ENCODE measurements at regions not wholly inside any gene's neighbourhood (a gene's known extent, or its start where the extent isn't known, plus 50 kb on each side); places are given as distances from the start of the nearest gene placed in this dataset.
A peak's percentile ranks its signal among the peaks of the same experiment; 100 is the strongest.

- no peak for DNase-seq (ENCODE audit: low spot score)
Observed at GRCh38 chr5:61652916-61653315, 320.9 kb downstream of the ZSWIM6 start.

GRCh38 chr5:61653807-61654580, 321.9 kb downstream of the ZSWIM6 start:
- DNase-seq (ENCODE audit: low spot score), result no peak

DNA sequence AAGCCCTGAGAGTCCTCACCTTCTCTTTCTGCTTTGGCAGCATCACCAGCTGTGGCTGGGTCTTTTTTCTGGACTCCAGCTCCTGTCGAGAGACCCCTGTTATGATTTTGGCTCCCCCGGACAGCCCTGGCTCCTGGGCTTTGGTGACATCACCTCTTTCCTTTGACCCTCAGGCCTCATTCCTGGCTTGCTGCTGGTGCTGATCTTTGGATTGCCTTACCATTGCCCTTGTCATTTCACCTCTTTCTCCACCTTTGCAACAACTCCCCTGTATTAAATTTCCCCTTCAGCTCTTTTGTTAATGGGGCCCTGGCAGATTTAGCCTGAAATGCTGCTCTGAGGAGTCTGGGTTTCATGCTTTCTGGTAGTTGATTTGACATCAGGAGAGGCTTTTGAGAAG, 322.8 kb downstream of the ZSWIM6 start:
- no peak for DNase-seq (ENCODE audit: low spot score)

DNA sequence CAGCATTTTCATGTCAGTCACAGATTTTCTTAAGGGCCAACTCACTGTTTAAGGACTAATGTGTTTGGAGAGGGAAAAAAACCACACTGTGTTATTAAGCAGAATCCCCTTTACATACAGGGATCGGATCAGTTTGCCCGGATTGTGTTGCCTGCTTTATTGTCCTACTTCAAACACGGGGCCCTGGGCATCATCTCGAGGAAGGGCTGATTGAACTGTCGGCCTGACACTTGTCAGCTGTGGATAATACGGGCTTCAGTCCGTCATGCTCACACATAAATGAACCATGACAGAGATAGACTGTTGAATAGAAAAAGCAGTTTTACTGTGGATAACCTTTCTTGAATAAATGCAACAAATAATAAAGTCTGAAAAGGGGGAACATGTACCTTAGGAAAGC, 325.0 kb downstream of the ZSWIM6 start:
- no peak for DNase-seq (ENCODE audit: low spot score)

GRCh38 chr5:61657686-61658085, 325.6 kb downstream of the ZSWIM6 start:
- DNase-seq (ENCODE audit: low spot score), result no peak

- peak; percentile 92 for DNase-seq (ENCODE audit: low spot score)
Observed at GRCh38 chr5:61658592-61659008, 326.5 kb downstream of the ZSWIM6 start.

- no peak for DNase-seq (ENCODE audit: low spot score)
Observed at GRCh38 chr5:61659221-61659696, 327.2 kb downstream of the ZSWIM6 start.

DNA sequence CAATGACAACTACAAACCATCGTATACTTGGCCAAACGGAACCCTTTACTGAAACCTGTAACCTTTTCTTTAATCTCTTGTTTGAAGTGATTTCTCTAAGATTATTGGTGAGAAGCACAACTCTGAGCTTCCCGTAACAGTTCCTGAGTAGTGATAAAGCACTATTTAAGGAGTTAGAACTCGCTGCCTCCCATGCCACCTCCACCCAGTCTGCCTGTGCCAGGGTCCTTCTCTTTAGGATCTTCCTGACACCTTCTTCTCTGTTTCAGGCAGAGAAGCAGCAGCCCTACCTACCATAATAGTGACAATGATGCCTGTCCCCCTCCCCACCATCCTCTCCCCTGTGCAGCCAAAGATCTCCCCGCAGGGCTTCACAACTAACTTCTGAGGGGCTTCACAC, 330.6 kb downstream of the ZSWIM6 start:
- DNase-seq (ENCODE audit: low spot score), result no peak

- no peak for DNase-seq (ENCODE audit: low spot score)
Observed at GRCh38 chr5:61666064-61666621, 334.1 kb downstream of the ZSWIM6 start.

- DNase-seq (ENCODE audit: low spot score), result no peak
Observed at GRCh38 chr5:61667525-61668218, 335.6 kb downstream of the ZSWIM6 start.

GRCh38 chr5:61669531-61669930, 337.5 kb downstream of the ZSWIM6 start:
- no peak for DNase-seq (ENCODE audit: low spot score)

- DNase-seq (ENCODE audit: low spot score), result no peak
Observed at GRCh38 chr5:61670941-61671340, 338.9 kb downstream of the ZSWIM6 start.

DNA sequence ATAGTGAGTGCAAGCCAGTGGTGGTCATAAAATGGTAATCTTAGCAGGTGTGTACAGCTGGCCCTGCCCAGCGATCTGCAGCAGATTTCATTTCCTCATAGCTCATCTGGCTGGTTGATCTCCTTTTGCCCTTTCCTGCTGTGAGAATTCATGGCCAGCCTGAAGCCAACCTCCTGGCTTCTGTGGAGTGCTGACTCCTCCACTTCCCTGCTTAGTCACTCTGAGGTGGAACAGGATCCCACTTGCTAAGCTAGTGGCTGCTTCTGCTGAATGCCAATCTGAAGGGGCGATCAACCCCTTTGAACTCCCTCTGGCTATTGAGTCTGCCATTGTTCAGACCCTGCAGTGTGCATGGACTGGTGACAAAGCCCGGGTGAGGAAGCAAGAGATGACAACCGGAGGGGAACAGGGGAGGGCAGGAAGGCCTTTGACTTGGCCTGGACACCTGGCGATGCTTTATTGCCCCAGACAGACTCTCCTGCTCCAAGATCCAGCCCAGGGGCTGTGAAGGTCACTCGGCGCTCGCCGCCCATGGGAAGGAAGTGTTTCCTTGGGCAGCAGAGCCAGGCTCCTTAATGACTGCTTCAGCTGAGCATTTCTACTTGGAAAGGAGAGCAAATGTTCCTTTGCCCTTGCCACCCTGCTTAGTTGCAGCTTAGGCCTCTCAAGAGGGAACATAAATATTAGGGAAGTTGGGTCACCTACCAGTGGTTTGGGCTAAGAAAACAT, 341.1 kb downstream of the ZSWIM6 start:
- DNase-seq (ENCODE audit: low spot score), result no peak

- DNase-seq (ENCODE audit: low spot score), result no peak
Observed at GRCh38 chr5:61674378-61674777, 342.3 kb downstream of the ZSWIM6 start.

- no peak for DNase-seq (ENCODE audit: low spot score)
Observed at GRCh38 chr5:61675015-61675692, 343.1 kb downstream of the ZSWIM6 start.

- DNase-seq (ENCODE audit: low spot score), result no peak
Observed at GRCh38 chr5:61677220-61677619, 345.2 kb downstream of the ZSWIM6 start.

GRCh38 chr5:61678966-61679365, 346.9 kb downstream of the ZSWIM6 start:
- DNase-seq (ENCODE audit: low spot score), result no peak

DNA sequence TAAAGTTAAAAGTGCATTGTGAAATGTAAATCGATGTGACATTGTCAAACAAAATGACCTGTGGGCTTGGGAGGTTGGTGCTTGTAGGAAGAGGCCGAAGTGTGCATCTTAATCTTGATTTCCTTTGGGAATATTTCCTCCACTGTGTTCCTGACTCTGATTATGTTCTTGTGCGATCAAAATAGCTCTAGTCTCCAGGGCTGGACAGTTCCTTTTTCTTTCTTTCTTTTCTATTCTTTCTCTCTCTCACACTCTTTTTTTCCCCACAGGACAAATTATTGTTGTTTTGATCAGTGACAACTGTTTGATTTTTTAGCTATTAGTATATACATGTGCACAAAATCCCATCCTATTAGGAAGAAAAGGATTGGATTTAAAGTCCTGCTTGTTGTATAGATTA, 347.5 kb downstream of the ZSWIM6 start:
- DNase-seq (ENCODE audit: low spot score), result no peak

DNA sequence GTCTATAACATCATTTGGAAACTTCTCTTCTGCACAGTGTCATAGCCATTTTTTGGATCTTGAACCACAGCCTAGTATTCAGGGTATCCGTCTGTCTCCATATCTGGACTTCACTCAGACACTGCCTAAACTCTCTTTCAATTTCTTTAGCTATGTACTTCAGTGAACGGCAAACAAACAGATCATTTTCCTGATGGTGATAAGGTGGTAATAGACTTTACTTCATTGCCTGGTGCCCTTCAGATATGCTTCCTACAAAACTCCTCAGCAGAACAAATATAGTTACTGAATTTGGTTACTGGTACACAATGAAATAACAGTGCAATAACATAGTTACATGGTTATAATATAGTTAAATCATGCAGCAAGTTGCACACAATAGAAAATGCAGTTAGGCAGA, 348.2 kb downstream of the ZSWIM6 start:
- DNase-seq (ENCODE audit: low spot score), result no peak

- DNase-seq (ENCODE audit: low spot score), result no peak
Observed at GRCh38 chr5:61683148-61683547, 351.1 kb downstream of the ZSWIM6 start.

DNA sequence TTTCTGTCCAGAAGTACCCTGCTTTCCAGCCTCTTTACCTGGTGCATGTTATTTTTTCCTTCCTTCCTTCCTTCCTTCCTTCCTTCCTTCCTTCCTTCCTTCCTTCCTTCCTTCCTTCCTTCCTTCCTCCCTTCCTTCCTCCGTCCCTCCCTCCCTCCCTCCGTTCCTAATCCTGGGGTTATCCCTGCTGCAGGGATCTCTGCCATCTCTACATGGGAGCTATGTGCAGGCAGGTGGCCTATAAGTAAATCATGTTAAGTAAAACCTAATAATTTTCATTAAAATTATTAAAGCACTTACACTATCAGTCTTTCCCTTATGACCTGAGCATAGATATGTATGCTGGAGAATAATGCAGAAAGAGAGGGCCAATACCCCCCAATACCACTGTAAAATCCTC, 351.9 kb downstream of the ZSWIM6 start:
- DNase-seq (ENCODE audit: low spot score), result no peak

All from mesenteric fat pad (tissue), 1 donor.